Kidney tubule cell (primary cell): ENCODE measurements at regions not wholly inside any gene's neighbourhood (a gene's known extent, or its start where the extent isn't known, plus 50 kb on each side); places are given as distances from the start of the nearest gene placed in this dataset.
A peak's percentile ranks its signal among the peaks of the same experiment; 100 is the strongest.
"Not testable (repeated sequence)": the region's sequence is repeated elsewhere in the genome, so short reads cannot be mapped to it uniquely, and the experiment has no call there.

ENCODE experiments used
- DNase-seq: peaks from one replicate; pipeline ENCODE4 v3.0.0-alpha.2; 2018; ENCODE audit warnings: low spot score

DNA sequence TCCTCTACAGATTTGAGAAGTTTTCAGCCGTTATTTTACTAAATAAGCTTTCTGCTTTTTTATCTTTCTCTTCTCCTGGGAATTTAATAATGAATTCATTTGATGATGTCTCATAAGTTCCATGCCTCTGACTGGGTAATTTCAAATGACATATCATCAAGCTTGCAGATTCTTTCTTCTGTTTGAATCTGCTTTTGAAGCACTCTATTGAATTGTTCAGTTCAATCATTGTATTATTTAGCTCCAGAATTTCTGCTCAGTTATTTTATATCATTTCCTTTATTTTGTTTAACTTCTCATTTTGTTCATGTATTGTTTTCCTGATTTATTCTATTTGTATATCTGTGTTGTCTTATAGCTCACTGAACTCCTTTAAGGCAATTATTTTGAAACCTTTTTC is 196.9 kb upstream of the CNTNAP2 start:
- no peak for DNase-seq

DNA sequence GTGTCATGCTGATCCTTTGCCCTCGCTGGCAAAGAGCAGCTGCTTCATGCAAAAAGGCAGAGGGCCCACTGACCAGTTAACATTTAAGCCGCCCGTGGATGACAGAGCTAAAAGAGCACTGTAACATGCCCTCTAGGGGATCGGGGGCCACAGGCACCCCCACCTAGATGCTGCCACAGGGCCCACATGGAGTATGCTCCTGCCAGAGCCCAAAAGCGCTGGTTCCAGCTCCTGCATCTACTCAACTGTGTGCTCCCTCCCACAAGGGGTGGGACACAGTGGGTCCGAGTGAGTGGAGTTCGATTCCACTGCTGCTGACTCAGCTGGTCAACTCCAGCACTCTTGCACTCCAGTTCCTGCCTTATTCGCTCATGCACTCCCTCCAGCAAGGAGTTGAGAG is 199.8 kb upstream of the CNTNAP2 start:
- DNase-seq, result peak; percentile 7

DNA sequence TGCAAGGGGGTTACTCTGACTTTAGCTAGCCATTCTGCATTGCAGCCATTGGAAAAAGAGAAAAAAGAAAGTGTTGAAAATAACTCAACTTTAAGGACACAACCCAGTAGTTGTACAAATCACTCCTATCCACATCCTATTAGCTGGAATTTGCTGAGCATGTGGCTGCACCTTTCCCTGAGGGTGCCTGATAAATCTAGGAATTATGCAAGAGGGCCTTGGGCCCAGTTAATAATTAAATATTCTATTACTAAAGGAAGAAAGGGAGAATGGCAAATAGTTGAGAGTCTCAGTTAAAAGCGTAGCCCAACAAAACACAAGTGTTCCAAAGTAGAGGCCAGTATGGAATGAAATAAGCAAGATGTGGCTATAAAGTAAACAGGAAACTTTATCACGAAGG is 200.9 kb upstream of the CNTNAP2 start:
- peak; percentile 80 for DNase-seq

DNA sequence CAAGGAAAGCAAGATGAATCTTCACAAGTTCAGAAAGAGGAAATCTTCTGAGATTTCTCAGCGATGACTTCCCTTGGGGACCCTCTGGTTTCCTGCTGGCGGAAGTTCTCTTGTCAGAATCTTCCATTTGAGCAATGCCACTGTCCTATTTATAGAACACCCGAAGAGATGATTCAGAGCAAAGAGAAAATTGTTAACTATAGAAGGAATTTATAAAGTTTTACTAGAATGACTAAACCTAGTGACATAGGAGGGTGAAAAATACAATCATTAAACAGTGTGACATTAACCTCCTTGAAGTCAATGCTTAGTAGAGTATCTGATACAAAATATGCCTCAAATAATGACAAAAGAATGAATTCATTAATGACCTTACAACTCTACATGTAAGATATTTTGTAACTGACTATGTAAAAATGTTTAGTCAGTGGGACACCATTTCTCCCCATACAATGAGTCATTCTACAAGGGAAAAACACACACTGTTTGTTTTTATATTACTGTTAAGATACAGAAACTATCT is 206.5 kb upstream of the CNTNAP2 start:
- DNase-seq, result peak; percentile 78

DNA sequence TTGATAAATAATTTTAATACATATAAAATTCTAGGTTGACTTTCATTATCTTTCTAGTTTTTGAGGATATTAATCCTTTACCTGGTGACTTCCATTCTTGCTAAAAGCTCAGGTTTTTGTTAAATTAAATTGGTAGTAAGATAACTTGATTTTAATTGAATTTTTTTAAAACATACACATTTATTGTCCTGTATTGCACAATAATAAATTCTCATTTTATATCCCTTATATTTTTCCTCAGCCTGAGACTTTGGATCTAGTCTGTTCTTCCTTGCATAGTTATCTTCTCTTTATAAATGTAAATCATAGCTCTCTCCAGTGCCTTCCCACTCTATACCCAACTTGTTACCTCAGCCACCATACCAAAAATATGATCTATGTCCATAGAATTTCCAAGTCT is 212.9 kb upstream of the CNTNAP2 start:
- DNase-seq, result no peak

DNA sequence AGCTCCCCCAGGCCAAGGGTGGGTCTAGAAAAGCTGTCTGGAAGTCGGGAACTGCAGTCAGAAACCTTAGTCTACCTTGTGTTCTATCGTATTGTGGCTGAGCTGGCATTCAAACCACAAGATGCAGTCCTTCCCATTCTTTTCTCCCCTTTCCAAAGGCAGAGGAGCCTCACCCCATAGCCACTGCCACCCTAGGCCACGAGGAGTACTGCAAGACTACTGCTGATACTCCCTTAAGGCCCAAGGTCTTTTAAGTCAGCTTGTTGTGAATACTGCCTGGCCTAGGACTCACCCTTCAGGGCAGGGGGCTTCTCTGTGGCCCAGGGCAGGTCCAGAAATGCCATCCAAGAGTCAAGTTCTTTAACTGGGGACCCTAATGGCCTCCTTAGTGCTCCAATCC is 214.5 kb upstream of the CNTNAP2 start:
- DNase-seq, result no peak

DNA sequence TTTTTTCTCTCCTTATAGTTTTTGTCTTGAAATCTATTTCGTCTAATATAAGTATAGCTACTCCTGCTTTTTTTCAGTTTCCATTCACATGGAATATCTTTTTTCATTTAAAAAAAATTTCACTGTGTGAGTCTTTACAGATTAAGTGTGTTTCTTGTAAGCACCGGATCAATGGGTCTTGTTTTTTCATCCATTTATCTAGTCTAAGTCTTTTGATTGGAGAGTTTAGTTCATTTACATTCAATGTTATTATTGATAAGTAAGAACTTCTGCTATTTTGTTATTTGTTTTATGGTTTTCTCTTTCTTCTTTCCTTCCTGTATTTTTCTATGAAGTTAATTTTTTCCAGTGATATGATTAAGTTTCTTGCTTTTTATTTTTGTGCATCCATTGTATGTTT is 216.7 kb upstream of the CNTNAP2 start:
- no peak for DNase-seq

DNA sequence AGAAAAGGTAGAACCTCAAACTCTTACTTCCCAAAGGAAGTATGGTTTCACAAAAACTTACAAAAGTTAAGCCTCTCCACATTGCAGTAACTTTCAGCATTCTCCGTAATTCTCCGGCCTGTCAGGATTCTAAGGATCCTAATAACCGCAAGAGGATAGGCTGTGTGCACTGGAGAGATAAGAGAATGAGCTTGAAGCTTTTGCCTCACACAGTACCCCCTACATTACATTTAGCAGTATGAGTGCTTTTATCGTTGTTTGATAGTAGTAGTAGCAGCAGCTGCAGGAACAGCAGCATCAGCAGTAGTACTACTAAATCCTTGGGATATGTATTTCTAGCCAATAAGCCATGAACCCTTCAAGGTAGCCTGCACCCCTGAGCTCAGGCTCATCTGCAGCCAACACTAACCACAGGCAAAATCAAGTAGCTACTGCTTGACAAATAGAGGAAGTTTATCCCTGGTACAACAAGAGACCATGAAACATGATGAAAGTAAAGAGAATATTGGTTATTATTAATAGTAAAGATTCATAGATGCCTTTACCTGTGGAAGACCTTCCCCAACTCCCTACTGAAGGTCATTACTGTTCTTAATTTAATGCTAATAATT is 222.6 kb upstream of the CNTNAP2 start:
- no peak for DNase-seq

DNA sequence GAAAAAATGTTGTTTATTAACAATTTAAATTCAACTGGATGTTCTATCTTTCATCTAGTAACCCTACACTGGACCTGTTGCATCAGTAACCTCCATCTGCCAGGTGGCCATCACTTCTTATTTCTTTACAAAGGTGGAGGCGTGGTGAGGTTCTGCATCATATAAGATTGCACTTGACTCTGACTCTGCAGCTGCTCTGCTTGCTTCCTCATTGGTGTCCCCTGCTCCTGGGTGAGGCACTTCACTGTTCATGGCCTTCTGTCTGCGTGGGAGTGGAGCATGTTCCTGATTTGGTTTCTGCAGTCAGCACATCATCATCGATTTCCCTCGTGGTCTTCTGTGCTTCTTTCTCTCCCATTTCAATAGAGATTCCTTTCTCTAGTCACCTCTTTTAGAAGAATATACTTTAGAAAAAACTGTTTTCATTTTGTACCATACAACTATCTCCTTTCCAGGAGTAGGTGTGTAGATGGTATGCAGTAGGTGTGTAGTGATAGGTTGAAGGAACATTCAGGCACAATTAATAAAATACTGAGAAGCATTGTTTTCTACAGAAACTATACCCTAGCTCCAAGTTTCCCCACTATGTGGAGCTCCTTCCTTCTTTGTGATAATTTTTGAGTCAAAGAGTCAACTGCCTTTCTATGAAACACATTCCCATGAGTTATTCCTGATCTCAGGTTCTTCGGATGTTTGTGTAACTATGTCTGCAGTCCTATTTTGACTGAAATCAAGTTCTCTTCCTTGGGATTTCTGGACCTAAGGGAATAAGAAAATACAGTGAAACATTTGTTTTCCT is 231.7 kb upstream of the CNTNAP2 start:
- DNase-seq, result peak; percentile 17

DNA sequence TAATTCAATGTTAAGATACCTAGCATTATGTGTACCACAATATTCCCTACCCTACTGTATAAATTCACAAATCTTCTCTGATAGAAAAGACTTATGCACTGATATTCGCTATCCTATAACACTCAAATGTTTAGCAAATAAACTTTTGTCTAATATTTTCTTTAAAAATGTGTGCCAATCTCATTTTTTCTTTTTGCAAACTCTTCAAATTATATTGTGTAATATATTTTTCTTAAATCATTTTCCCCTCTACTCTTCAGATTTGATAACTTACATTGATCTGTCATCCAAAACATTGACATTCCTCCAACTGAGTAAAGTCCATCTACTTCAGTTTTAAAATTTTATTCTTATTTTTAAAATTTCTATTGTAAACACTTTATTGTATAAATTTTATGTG is 240.2 kb upstream of the CNTNAP2 start:
- no peak for DNase-seq

DNA sequence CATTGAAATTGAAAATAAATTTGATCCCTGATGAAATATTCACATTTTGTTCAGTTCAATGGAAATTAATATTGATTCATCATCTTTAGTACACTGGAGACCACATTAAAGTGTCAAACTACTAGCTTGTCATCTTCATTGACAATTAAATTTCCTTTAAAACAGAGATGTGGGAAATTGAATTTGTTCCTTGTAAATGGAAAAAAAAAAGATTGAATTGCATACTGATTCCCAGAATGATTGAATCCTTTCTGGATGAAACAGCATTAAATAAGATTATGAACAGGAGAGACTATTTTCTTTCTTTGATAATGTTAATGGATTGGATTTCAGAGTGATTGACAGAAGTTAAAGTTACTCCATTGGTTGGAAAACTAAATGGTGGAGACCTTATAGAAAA is 241.3 kb upstream of the CNTNAP2 start:
- no peak for DNase-seq

DNA sequence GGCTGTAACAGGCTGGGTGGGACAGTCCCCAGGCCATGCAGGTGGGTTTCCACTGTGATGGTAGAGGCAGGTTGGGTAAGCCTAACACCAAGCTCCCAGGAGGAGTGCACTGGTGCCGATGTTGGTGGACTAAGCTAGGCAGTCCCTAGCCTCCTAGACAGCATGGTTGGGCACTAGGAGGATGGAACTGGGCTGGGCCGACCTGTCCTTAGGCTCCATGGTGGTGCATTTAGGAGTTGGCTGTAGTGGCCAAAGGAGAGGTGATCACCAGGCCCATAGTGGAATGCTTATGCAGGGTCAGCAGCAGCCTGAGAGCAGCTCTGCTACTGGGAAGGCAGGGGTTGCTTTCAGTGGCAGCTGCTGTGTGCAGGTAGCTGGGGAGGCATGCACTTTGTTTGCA is 247.7 kb upstream of the CNTNAP2 start:
- no peak for DNase-seq

DNA sequence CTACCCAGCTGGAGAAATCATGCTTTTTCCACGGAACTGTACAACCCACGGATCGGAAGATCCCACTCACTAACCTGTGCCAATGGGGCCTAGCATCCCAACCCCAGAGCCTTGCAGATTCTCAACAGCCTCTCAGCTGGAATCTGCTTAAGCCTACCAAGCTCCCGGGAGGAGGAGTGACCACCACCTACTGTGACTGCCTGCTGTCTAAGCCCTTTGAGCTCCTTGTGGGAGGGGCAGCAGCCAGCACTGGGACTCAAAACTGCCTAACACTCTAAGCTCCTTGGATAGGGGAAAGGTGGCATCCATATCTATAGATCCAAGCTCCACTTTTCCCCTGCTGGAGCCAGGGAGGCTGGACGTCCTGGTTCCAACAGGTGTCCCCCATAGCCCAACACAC is 254.4 kb upstream of the CNTNAP2 start:
- no peak for DNase-seq

DNA sequence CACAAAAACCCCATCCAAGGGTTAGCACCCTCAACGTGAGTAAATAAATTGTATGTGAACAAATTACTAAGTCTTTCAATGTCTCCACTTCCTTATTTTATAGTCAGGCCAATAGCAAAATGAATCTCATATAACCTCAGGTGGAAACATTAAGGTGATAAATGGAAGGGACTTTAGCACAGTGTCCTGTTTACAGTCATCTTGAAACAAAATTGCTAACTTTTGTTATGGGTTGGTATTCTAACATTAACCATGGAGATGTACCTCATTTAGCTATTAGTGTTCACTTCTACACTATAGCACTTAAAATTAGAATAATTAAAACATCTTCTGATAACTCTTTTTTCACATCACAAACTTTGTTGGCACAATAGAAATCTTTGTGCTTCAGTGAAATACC is 255.8 kb upstream of the CNTNAP2 start:
- DNase-seq, result no peak

DNA sequence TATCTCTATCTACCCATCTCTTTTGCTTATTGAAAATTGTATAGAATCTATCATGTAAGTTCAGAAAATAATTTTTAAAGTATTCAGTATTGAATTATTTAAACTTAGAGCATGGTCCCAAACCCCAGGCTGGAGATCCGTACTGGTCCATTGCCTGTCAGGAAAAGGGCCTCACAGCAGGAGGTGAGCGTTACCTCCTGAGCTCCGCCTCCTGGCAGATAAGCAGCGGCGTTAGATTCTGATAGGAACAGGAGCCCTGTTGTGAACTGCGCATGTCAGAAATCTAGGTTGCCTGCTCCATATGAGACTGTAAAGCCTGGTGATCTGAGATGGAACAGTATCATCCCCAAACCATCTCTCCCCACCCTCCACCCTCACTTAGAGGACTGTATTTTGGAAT is 266.0 kb upstream of the CNTNAP2 start:
- no peak for DNase-seq

DNA sequence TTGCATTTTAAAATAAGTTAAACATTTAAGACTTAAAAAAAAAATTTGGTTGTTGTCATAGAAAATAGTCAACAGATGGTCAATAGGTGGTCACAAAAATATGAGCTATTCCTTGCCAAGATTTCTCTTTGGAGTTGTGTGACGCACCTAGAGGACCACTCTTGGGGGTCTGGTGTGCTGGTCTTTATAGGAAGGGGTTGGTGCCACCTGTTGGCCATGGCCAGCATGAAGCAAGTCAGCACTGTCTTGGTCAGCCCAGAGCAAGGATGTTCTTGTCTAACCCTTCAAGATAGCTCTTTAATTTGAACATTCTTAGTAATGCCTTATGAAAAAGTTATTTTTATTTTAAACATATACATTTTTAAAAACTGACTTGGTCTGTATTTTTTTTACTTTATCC is 267.9 kb upstream of the CNTNAP2 start:
- DNase-seq, result no peak

DNA sequence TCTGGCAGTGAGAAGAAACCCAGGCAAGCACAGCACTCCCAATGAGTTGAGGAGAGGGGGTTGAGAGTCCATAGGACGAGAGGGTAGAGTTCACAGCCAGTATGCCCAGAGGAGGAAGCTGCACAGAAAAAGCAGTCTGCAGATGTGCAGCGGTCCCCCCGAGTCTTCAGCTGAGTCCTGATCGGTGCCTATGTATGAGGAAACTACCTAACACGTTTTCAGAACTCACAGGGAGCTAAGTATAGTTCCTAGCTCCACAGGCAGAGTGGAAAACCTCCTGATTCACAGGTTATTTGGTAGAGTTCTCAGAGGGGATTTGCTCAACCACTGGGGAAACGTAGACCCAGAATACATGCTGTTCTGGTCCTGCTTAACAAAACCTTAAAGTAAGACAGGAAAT is 271.3 kb upstream of the CNTNAP2 start:
- no peak for DNase-seq

DNA sequence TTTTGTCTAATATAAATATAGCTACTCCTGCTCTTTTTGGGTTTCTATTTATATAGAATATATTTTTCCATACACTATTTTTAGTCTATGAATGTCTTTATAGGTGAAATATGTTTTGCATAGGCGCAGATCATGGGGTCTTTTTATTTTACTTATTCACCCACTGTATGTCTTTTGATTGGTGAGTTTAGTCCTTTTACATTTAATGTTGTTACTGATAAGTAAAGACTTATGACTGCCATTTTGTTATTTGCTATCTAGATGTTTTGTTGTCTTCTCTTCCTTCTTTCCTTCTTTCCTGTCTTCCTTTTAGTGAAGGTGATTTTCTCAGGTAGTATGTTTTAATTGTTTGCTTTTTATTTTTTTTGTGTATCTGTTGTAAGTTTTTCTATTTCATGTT is 276.8 kb upstream of the CNTNAP2 start:
- DNase-seq, result no peak

DNA sequence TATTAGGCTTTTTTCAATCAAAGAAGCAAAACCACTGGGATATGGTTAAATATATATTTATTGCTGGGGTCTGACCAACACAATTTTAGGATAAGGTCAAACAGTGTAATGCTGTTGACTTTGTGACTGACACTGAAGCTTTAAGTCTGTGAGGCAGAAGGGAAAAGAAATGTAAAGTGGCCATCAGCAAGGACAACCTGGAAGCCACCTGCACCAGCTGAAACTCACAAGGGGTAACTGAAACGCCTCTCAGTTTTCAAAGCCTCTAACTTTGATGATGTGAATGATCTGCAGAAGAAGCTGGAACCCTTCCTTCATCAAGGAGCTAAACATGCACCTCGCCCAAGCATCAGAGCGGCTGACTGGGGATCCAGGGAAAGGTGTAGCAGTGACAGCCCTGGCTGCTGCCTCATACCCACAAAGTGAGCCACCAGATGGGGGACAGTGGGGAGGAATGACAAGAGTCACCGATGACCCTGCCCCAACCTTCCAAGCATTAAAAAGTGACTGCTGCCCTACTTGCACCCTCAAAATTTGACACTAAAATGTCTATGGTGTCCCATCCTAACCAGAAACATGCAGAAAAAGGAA is 284.9 kb upstream of the CNTNAP2 start:
- no peak for DNase-seq

DNA sequence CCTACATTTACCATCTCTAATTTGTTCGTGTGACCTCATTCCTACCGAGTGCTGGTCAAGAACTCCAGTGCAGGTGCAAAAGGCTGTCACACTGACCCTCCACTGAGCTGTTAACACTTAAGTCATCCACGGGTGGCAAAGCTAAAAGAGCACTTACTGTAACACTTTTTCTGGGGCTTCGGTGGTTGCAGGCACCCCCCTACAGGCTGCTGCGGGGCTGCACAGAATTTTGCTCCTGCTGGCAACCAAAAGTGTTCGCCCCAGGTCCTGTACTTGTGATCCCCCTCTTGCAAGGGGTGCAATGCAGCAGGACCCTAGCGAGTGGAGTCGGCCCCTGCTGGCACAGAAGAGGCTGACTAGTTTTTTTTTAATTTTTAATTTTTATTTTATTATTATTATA is 298.9 kb upstream of the CNTNAP2 start:
- no peak for DNase-seq

DNA sequence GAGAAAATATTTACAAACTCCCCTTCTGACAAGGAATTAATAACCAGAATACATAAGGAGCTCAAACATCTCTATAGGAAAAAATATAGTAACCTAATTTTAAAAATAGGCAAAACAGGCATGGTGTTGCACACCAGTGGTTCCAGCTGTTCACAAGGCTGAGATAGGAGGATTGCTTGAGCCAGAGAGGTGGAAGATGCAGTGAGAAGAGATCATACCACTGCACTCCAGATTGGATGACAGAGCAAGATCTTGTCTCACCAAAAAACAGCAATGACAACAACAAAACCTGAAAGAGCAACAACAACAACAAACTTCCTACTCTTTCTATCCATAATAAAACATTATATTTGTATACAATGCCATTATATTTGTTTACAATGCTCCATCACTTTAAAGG is 304.4 kb upstream of the CNTNAP2 start:
- DNase-seq, result no peak

DNA sequence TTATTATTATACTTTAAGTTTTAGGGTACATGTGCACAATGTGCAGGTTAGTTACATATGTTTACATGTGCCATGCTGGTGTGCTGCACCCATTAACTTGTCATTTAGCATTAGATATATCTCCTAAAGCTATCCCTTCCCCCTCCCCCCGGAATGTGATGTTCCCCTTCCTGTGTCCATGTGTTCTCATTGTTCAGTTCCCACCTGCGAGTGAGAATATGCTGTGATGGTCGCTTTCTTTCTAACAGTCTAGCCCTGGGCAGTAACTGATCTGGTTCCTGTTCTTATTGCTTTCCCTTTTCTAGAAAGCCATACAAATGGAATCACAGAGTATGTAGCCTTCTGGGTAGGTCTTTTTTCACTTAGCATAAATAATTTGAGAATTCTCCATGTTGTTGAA is 311.1 kb upstream of the CNTNAP2 start:
- not testable (repeated sequence) for DNase-seq

DNA sequence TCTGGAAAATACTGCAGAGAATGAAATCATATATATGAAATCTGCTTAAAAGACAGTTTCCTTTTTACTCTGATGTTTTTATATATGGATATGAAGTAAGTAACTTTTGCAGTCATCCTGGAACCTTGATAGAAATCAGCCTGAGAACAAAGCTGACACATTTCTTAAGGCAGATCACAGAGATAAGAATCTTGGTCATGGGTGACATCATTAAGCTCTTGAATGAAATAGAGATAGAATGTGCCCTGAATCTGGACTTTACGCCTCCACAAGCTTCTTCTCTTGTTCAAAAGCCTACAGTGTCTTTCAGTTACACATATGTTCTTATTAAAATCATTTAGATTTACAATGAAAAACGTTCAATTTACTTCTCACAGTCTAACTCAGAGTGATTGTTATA is 319.1 kb upstream of the CNTNAP2 start:
- no peak for DNase-seq
